ENCODE measurements at regions not wholly inside any gene's neighbourhood (a gene's known extent, or its start where the extent isn't known, plus 50 kb on each side); places are given as distances from the start of the nearest gene placed in this dataset.

- Mint-ChIP-seq H3K36me3 (ENCODE audit: unreplicated experiment) (no peaks in the 10 kb centered on the region), H3K9me3 (ENCODE audit: unreplicated experiment) (no peaks in the 10 kb centered on the region), H3K27me3 (ENCODE audit: unreplicated experiment) (no peaks in the 10 kb centered on the region), H3K27ac (ENCODE audit: unreplicated experiment) (no peak overlapping the region), H3K4me1 (ENCODE audit: unreplicated experiment) (no peaks in the 10 kb centered on the region), H3K4me3 (ENCODE audit: unreplicated experiment) (no peak overlapping the region)
- no peak for TF ChIP-seq CTCF (IDR thresholded peaks at IDR 0.05)
- no peak for DNase-seq (ENCODE audit: extremely low spot score, unreplicated experiment)
Measured at GRCh38 chr1:216785221-216785620, 62.0 kb upstream of the ESRRG start.

GRCh38 chr1:216779686-216780085 is 56.5 kb upstream of the ESRRG start:
- Mint-ChIP-seq H3K27ac (ENCODE audit: unreplicated experiment) (no peak overlapping the region), H3K36me3 (ENCODE audit: unreplicated experiment) (no peaks in the 10 kb centered on the region), H3K4me3 (ENCODE audit: unreplicated experiment) (no peak overlapping the region), H3K4me1 (ENCODE audit: unreplicated experiment) (no peaks in the 10 kb centered on the region), H3K27me3 (ENCODE audit: unreplicated experiment) (no peaks in the 10 kb centered on the region), H3K9me3 (ENCODE audit: unreplicated experiment) (peaks cover 12% of the 10 kb centered on the region)
- no peak for DNase-seq (ENCODE audit: extremely low spot score, unreplicated experiment)
- no peak for TF ChIP-seq CTCF (IDR thresholded peaks at IDR 0.05)

- Mint-ChIP-seq H3K9me3 (ENCODE audit: unreplicated experiment) (peaks cover 12% of the 10 kb centered on the region), H3K4me1 (ENCODE audit: unreplicated experiment) (no peaks in the 10 kb centered on the region), H3K36me3 (ENCODE audit: unreplicated experiment) (no peaks in the 10 kb centered on the region), H3K27ac (ENCODE audit: unreplicated experiment) (no peak overlapping the region), H3K27me3 (ENCODE audit: unreplicated experiment) (no peaks in the 10 kb centered on the region), H3K4me3 (ENCODE audit: unreplicated experiment) (no peak overlapping the region)
- no peak for TF ChIP-seq CTCF (IDR thresholded peaks at IDR 0.05)
- DNase-seq (ENCODE audit: extremely low spot score, unreplicated experiment), result no peak
Measured at GRCh38 chr1:216778737-216779136, 55.5 kb upstream of the ESRRG start.

- H3K27ac Mint-ChIP-seq (ENCODE audit: unreplicated experiment), result no peak overlapping the region
- H3K4me3 Mint-ChIP-seq (ENCODE audit: unreplicated experiment), result no peak overlapping the region
- peaks cover 12% of the 10 kb centered on the region for H3K9me3 Mint-ChIP-seq (ENCODE audit: unreplicated experiment)
- H3K36me3 Mint-ChIP-seq (ENCODE audit: unreplicated experiment), result no peaks in the 10 kb centered on the region
- no peaks in the 10 kb centered on the region for H3K27me3 Mint-ChIP-seq (ENCODE audit: unreplicated experiment)
- TF ChIP-seq CTCF (IDR thresholded peaks at IDR 0.05), result no peak
- no peak for DNase-seq (ENCODE audit: extremely low spot score, unreplicated experiment)
- H3K4me1 Mint-ChIP-seq (ENCODE audit: unreplicated experiment), result no peaks in the 10 kb centered on the region
Measured at GRCh38 chr1:216777148-216777547, 53.9 kb upstream of the ESRRG start.

Measured in osteocyte (in vitro differentiated cells).